ENCODE measurements at regions not wholly inside any gene's neighbourhood (a gene's known extent, or its start where the extent isn't known, plus 50 kb on each side); places are given as distances from the start of the nearest gene placed in this dataset.
"Not testable (repeated sequence)": the region's sequence is repeated elsewhere in the genome, so short reads cannot be mapped to it uniquely, and the experiment has no call there.

DNA sequence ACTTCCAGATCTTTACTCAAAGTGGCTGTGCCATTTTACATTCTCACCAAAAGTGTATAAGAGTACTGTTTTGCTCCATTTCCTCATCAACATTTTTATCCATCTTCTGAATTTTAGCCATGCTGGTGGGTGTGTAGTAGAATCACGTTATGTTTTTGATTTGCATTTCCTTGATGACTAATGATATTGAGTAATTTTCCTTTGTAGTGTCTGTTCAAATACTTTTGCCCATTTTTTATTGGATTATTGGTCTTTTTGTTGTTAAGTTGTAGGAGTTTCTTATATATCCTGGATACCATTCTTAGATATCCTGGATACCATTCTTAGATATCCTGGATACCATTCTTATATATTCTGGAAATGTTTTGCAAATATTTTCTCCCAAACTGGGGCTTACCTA lies 344.9 kb downstream of the LRRC3B start:
- DNase-seq = no peak

GRCh38 chr3:26984416-26985390 lies 362.1 kb downstream of the LRRC3B start:
- DNase-seq = no peak

DNA sequence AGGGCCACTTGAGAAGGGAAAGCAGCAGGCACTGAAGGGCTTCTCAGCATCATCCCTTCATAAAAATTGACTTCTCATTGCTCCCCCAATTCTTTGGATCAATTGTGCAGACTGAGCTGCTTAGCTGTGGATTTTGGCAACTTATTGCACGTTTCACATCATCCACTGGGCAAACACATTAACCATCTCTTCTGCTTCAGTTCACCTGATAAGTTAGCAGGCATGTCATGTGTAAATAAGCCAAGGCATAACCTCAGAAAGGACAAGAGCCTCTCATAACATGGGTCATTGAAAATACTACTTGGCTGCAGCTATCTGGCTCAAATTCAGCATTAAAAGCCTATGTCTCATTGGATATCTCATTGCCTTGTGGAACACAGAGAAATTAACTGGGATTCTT lies 366.5 kb downstream of the LRRC3B start:
- DNase-seq = no peak

DNA sequence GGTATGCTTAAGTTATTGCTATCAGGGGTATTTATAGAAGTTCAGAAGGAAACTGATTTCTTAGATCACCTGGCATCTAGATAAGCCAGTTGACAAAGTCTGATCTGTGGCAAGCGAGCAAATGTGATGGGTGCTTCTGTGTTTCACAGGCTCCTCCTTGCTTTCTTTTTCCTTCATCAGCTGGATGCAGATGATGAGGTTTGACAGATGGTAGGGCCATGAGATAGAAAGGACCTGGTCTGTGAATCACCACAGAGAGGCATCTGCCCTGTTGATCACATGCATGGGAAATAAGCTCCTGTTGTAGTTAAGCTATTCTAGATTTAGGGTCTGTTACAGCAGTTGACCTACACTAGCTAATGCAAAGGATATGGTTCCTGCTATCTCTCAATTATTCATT lies 372.0 kb downstream of the NEK10 start:
- DNase-seq = no peak

DNA sequence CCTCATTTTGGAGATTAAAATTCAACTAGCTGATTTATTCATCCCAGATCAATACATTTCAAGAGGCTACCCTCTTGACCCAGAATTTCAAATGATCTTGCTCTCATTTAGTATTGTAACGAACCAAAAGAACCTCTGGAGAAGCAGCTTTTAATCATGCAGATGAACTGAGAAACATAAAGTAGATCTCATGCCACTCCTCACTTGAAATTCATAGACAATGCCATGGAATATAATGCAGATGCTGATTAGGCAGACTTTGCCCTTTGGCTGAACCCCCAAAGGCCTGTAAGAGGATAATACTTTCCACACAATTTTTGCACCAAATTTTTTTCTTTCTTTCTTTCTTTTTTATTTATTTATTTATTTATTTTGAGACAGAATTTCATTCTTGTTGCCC lies 358.3 kb downstream of the NEK10 start:
- no peak for DNase-seq

DNA sequence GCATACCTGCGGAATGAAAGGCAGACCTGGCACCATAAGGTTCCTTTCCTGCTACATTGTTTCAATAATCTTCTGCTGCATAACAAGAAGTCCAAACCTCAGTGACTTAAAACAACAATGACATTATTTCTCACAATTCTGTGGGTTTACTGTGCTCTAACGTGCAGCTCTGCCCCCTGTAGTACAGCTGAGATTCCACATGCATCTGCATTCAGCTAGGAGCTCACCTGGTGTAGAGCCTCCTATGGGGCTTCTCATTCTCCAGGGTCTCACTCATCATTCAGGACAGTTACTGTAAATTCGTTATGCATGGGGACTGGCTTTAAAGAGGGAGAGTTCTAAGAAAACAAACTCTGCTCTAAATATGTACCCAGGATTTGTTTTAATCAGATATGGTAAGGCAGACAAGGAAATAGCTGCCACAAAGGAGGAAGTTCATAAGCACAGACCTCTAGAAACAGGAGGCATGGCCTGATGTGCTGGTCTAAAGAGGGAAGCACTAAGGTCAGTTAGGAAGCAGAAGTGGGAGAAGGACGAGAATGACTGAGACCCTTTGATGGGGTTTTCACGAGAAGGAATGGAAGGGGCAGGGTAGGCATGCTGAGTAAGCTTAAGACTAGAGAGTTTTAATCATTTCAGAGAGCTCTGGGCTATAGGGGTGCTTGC lies 347.0 kb downstream of the NEK10 start:
- DNase-seq = no peak

DNA sequence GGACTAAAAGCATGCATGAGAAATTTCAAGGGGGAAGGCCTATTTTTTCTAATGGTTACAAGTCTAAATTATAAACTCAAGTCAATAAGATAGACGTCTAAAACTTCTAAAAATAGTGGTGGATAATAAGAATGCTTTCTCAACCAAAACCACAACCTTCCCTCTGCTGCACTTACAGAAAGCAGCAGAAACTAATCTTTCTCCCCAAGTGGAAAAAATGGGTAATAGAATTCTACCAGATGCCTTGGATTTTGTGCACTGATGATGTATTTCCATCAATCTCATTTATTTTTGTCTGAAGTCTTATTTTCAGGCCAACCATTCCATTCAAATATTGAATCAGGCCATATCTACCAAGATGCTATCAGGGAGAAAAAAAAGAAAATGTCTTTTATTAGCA lies 344.7 kb downstream of the NEK10 start:
- no peak for DNase-seq

- DNase-seq = peak in 1 of 2 experiments; percentile 19
Measured at GRCh38 chr3:27025718-27026117, 343.5 kb downstream of the NEK10 start.

- DNase-seq = no peak
Measured at GRCh38 chr3:27031476-27031875, 337.7 kb downstream of the NEK10 start.

- DNase-seq = no peak
Measured at GRCh38 chr3:27034255-27034654, 334.9 kb downstream of the NEK10 start.

DNA sequence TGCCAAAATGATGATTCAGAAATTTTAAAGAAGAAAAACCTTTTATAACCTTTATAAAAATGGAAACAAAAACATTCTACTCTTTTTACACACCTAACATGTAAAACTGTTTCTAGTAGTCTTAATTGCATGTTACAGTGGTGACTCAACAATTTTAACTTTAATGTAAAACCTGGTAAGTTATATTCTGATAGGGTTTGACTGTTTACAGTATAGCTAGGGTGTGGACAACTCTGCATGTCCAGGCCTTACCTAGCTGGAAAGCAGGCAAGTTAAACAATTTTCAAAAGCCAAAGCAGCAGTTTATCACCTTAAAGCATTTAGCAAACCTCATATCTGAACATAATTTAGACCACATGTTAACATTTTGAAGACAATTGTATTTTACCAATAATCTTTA lies 328.5 kb downstream of the NEK10 start:
- no peak for DNase-seq

DNA sequence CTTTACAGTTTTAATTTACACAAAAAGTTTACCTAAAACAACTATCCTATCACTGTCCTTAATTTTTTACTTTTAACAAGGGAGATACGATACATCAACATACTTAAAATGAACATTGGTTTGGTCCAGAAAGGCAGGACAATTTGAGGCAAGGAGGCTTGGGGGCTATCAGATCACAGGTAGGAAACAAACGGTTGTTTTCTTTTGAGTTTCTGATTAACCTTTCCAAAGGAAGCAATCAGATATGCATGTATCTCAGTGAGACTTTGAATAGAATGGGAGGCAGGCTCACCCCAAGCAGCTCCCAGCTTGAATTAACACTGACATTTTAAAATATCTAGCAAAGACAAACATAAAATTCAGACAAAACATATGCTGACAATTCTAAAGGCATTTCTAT lies 326.6 kb downstream of the NEK10 start:
- not testable (repeated sequence) for DNase-seq

- DNase-seq = no peak
Measured at GRCh38 chr3:27043328-27043955, 325.7 kb downstream of the NEK10 start.

GRCh38 chr3:27044931-27045481 lies 324.2 kb downstream of the NEK10 start:
- DNase-seq = no peak

DNA sequence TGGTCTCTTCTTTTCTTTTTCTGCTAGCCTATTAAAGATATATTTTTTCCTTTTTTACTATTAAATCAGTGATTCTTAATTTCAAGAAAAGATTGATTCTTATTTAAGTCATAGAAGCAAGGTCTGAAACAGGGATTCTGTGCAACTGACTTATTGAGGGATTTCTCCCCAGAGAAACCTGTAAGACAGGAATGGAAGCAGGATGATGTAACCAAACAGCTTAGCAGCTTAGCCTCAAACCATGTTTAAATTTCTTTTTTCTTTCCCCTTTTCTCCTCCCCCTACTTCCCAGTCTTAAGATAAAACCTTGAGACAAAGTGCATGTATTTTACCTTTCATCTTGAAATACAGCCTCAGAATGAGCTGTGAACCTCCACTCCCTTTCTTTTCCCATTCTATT lies 322.8 kb downstream of the NEK10 start:
- no peak for DNase-seq

DNA sequence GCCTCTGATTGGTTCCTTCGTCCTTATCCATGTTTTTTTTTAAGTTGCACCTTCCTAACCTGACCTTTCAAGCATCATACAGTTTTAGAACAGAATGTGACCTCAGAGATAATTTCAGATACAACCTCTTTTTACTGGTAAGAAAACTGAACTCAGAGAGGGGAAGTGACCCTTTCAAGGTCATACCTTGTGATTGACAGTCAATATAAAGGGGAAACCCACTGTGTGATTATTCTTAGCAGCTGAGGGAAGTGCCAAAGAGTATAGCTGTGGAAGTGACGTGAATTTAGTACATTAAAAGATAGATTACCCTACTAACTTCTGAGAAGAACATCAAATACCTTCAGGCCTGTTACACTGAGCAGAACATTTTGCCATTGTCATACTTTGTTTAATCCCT lies 319.4 kb downstream of the NEK10 start:
- no peak for DNase-seq

GRCh38 chr3:27051527-27051926 lies 317.7 kb downstream of the NEK10 start:
- not testable (repeated sequence) for DNase-seq

GRCh38 chr3:27056326-27056725 lies 312.9 kb downstream of the NEK10 start:
- no peak for DNase-seq

DNA sequence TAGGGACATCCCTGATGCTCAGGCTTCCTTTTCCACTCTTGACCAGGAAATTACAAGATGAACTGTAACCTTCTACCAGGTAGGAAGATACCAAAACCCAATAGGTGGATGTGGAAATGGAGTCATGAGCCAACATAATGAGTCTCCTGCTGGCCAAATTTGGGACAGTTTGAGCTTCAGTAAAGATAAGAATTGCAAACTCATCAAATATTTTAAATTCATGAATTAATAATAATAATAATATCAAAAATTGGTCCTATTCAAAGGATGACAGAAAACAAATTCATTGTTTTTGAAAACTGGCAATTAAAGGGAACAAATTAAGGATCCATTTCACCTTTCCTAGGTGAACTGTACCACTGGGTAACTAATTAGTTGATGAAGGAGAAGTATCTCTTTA lies 309.7 kb downstream of the NEK10 start:
- DNase-seq = no peak

Measured in NCI-H446 (cell line).